ENCODE measurements at regions not wholly inside any gene's neighbourhood (a gene's known extent, or its start where the extent isn't known, plus 50 kb on each side); places are given as distances from the start of the nearest gene placed in this dataset.

GRCh38 chr2:83971547-83971946, 487.5 kb downstream of the SUCLG1 start (continued):
- TF ChIP-seq ESRRA (IDR thresholded peaks at IDR 0.05; ENCODE audit: borderline replicate concordance, low read depth) (peak; percentile 39; the same call in 1 of the 2 replicates), ETS1 (conservative IDR thresholded peaks at IDR 0.05; ENCODE audit: control insufficient read depth, low read depth, low read length) (peak; percentile 49; the same call in 1 of the 2 replicates), ZNF311 (CRISPR knock-in tag; IDR thresholded peaks at IDR 0.05) (no peak), POLR2B (IDR thresholded peaks at IDR 0.05; ENCODE audit: low read depth, partially characterized antibody) (no peak), ZBTB2 (IDR thresholded peaks at IDR 0.05) (peak; percentile 61; the same call in 1 of the 2 replicates), POLR2AphosphoS2 (IDR thresholded peaks at IDR 0.05; ENCODE audit: low read length) (no peak), BACH1 (tag; IDR thresholded peaks at IDR 0.05) (no peak), EP300 (IDR thresholded peaks at IDR 0.05; ENCODE audit: low read length) (peak; percentile 99), ZNF436 (CRISPR knock-in tag; IDR thresholded peaks at IDR 0.05) (no peak), ZNF384 (IDR thresholded peaks at IDR 0.05; ENCODE audit: low read depth, low read length) (0 out of 2 replicates have a peak, but pooled peaks have one; percentile 18), XRCC3 (IDR thresholded peaks at IDR 0.05) (no peak), NR0B1 (IDR thresholded peaks at IDR 0.05; ENCODE audit: partially characterized antibody) (no peak), ZNF140 (CRISPR knock-in tag; IDR thresholded peaks at IDR 0.05) (no peak), ILK (tag; IDR thresholded peaks at IDR 0.05; ENCODE audit: borderline replicate concordance, low read depth) (no peak), ZNF584 (CRISPR knock-in tag; IDR thresholded peaks at IDR 0.05; ENCODE audit: low read depth) (peak; percentile 78), SRF (CRISPR knock-in tag; IDR thresholded peaks at IDR 0.05) (no peak), ETV1 (tag; conservative IDR thresholded peaks at IDR 0.05; ENCODE audit: low read depth) (peak; percentile 70), CBX1 (IDR thresholded peaks at IDR 0.05; ENCODE audit: low read depth) (no peak), HDAC6 (IDR thresholded peaks at IDR 0.05; ENCODE audit: low read depth, low read length) (no peak)
